HCEC 1CT (cell line): ENCODE measurements at regions not wholly inside any gene's neighbourhood (a gene's known extent, or its start where the extent isn't known, plus 50 kb on each side); places are given as distances from the start of the nearest gene placed in this dataset.
"Not testable (repeated sequence)": the region's sequence is repeated elsewhere in the genome, so short reads cannot be mapped to it uniquely, and the experiment has no call there.

Source experiments
- DNase-seq: peaks from one replicate; pipeline ENCODE4 v3.0.0-alpha.2; 2017

- not testable (repeated sequence) for DNase-seq
Observed at GRCh38 chr9:42437057-42437759, 253.7 kb downstream of the SPATA31A6 start.

GRCh38 chr9:42442680-42443079 is 259.2 kb downstream of the SPATA31A6 start:
- DNase-seq = not testable (repeated sequence)

- not testable (repeated sequence) for DNase-seq
Observed at GRCh38 chr9:42443414-42443813, 260.0 kb downstream of the SPATA31A6 start.

- DNase-seq = not testable (repeated sequence)
Observed at GRCh38 chr9:42461436-42461835, 278.0 kb downstream of the SPATA31A6 start.

GRCh38 chr9:42461863-42462262 is 278.4 kb downstream of the SPATA31A6 start:
- DNase-seq = not testable (repeated sequence)

- DNase-seq = not testable (repeated sequence)
Observed at GRCh38 chr9:42463981-42464380, 280.5 kb downstream of the SPATA31A6 start.

- DNase-seq = not testable (repeated sequence)
Observed at GRCh38 chr9:42470577-42470976, 287.1 kb downstream of the SPATA31A6 start.

- DNase-seq = not testable (repeated sequence)
Observed at GRCh38 chr9:42490989-42491388, 307.5 kb downstream of the SPATA31A6 start.

- DNase-seq = not testable (repeated sequence)
Observed at GRCh38 chr9:42502620-42503264, 319.3 kb downstream of the SPATA31A6 start.

- DNase-seq = not testable (repeated sequence)
Observed at GRCh38 chr9:42508111-42508510, 324.7 kb downstream of the SPATA31A6 start.

GRCh38 chr9:42513535-42513934 is 330.1 kb downstream of the SPATA31A6 start:
- not testable (repeated sequence) for DNase-seq

- peak; percentile 0 for DNase-seq
Observed at GRCh38 chr9:42534325-42534983, 351.0 kb downstream of the SPATA31A6 start.

GRCh38 chr9:42534984-42535325 is 351.5 kb downstream of the SPATA31A6 start:
- not testable (repeated sequence) for DNase-seq

GRCh38 chr9:42550789-42551357 is 367.4 kb downstream of the SPATA31A6 start:
- DNase-seq = not testable (repeated sequence)

GRCh38 chr9:42568530-42568929 is 385.1 kb downstream of the SPATA31A6 start:
- DNase-seq = not testable (repeated sequence)

GRCh38 chr9:42568942-42569556 is 385.6 kb downstream of the SPATA31A6 start:
- not testable (repeated sequence) for DNase-seq

GRCh38 chr9:42577851-42578250 is 394.4 kb downstream of the SPATA31A6 start:
- DNase-seq = not testable (repeated sequence)
